GM12892 (cell line): ENCODE measurements at regions not wholly inside any gene's neighbourhood (a gene's known extent, or its start where the extent isn't known, plus 50 kb on each side); places are given as distances from the start of the nearest gene placed in this dataset.

Experiments
- POLR2A ChIP-seq: IDR thresholded peaks from 2 replicates; pipeline ENCODE4 v1.6.1; 2011; ENCODE audit warnings: low read depth, low read length, control low read depth
- POLR2AphosphoS5 ChIP-seq: IDR thresholded peaks from 2 replicates; pipeline ENCODE4 v1.6.1; 2011; ENCODE audit warnings: low read depth, low read length, control low read depth
- TAF1 ChIP-seq: IDR thresholded peaks from 2 replicates; pipeline ENCODE4 v1.6.1; 2011; ENCODE audit warnings: low read depth, mild to moderate bottlenecking, control low read depth, low read length, borderline replicate concordance

DNA sequence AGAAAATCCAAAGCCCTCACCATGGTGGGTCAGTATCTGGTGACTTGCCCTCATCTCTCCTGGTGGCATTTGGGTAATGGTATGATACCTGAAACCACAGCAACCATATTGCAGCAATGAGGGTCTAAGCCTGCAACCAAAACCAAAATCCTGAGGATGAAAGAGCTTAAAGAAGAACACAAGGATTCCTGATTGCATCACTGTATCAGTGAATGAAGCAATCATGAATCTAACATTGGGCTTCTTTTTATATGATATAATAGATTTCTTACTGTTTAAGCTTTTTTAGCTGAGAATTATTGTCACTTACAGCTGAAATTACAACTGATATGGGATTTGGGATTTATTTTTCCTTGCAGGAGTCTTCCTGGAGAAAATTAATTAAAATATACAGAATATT is 269.9 kb downstream of the MEF2C start:
- TF ChIP-seq POLR2A = no peak
- no peak for TF ChIP-seq POLR2AphosphoS5
- TF ChIP-seq TAF1 = no peak
